HG02759 (cell line): ENCODE measurements at regions not wholly inside any gene's neighbourhood (a gene's known extent, or its start where the extent isn't known, plus 50 kb on each side); places are given as distances from the start of the nearest gene placed in this dataset.

Experiments used
- ATAC-seq: cut with Tn5 transposase; IDR thresholded peaks from one replicate; pipeline ENCODE4 v1.9.1; 2021; ENCODE audit warnings: mild to moderate bottlenecking, moderate library complexity; ENCODE audit not compliant: unreplicated experiment

- no peak for ATAC-seq
These were observed 68.5 kb upstream of the PMFBP1 start for GRCh38 chr16:72240466-72240865.

- ATAC-seq = no peak
These were observed 64.9 kb upstream of the PMFBP1 start for GRCh38 chr16:72236866-72237265.

DNA sequence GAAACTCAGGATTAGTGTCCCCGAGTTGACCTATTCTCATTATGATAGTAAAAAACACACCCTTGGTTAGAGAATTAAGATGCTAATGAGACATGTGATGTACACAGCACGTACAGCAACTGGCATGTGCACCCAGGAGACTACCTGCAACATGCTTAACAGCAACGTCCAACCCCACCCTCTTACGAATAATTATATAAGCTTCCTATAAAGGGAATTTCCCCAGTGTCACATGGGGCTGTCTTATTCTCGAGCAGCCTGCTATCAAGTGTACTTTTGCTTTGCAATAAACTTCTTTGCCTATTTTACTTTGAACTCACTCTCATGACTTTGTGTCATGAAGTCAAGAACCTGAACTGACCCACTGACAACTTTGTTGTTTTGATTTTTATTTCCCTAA, 62.4 kb upstream of the PMFBP1 start:
- ATAC-seq = no peak

- ATAC-seq = no peak
These were observed 56.1 kb upstream of the PMFBP1 start for GRCh38 chr16:72228014-72228413.

GRCh38 chr16:72226136-72226535, 54.2 kb upstream of the PMFBP1 start:
- ATAC-seq = no peak

- ATAC-seq = no peak
These were observed 52.4 kb upstream of the PMFBP1 start for GRCh38 chr16:72224260-72224768.

- no peak for ATAC-seq
These were observed 50.5 kb upstream of the PMFBP1 start for GRCh38 chr16:72222503-72222902.
